ENCODE measurements at regions not wholly inside any gene's neighbourhood (a gene's known extent, or its start where the extent isn't known, plus 50 kb on each side); places are given as distances from the start of the nearest gene placed in this dataset.

DNA sequence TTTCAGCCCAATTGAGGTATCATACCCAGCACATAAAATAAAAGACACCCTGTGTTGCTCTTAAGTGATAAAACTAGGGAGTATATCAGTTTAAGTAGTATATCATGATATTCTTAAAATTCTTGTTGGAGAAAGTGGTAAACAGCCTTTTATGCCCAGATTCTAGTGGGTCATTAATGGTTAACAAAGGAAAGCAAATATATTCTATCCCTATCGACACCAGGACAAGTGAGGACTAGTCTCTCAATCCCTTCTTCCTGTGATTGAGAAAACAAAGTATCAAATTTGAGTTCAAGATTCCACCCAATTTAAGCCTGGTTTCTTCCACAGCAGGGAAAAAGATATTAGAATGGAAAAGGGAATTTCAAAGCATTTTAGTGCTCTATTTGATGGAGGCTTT, 142.4 kb upstream of the IL12A start (continued):
- TF ChIP-seq REST (IDR thresholded peaks at IDR 0.05; ENCODE audit: low read depth), result no peak
- no peak for TF ChIP-seq EZH2 (IDR thresholded peaks at IDR 0.05)
- no peak for TF ChIP-seq SP1 (IDR thresholded peaks at IDR 0.05; ENCODE audit: low read depth)

- no peak for TF ChIP-seq ZNF274 (IDR thresholded peaks at IDR 0.05; ENCODE audit: low read depth, low read length)
- TF ChIP-seq TCF7L2 (IDR thresholded peaks at IDR 0.05; ENCODE audit: borderline replicate concordance, extremely low read depth, insufficient read depth, insufficient read length), result no peak
- TF ChIP-seq POLR2AphosphoS5 (IDR thresholded peaks at IDR 0.05; ENCODE audit: low read depth, low read length), result no peak
- TF ChIP-seq EGR1 (IDR thresholded peaks at IDR 0.05; ENCODE audit: low read depth), result no peak
- no peak for TF ChIP-seq YY1 (IDR thresholded peaks at IDR 0.05; ENCODE audit: extremely low read depth, insufficient replicate concordance, low read depth, low read length)
- no peak for TF ChIP-seq EZH2 (IDR thresholded peaks at IDR 0.05)
- no peak for TF ChIP-seq POLR2A (IDR thresholded peaks at IDR 0.05; ENCODE audit: borderline replicate concordance, extremely low read depth, insufficient read depth, insufficient read length)
- TF ChIP-seq ZFX (IDR thresholded peaks at IDR 0.05), result no peak
- no peak for TF ChIP-seq SRF (IDR thresholded peaks at IDR 0.05; ENCODE audit: low read depth)
- no peak for TF ChIP-seq CEBPB (IDR thresholded peaks at IDR 0.05; ENCODE audit: low read depth)
- BruUV-seq (replicated peaks), result no TSS peak
- H3K4me1 ChIP-seq (ENCODE audit: control insufficient read depth in 1 of 2, insufficient read depth in 2 of 2, low read length in 2 of 2), result peaks cover 8 to 15% of the 10 kb centered on the region in 2 experiments
- DNase-seq (ENCODE audit: low read depth, low spot score) (no peak), ATAC-seq (no peak)
- H3K9me2 ChIP-seq (ENCODE audit: insufficient read depth), result no peaks in the 10 kb centered on the region
- intact Hi-C loops (cut with micrococcal nuclease), result no loop called here
- H3K4me2 ChIP-seq (ENCODE audit: low read length), result no peak overlapping the region
- no peaks in the 10 kb centered on the region for H4K20me1 ChIP-seq (ENCODE audit: insufficient read depth)
- H3K36me3 ChIP-seq (ENCODE audit: control insufficient read depth in 1 of 2, insufficient read depth in 2 of 2, low read length in 2 of 2), result no peaks in the 10 kb centered on the region
- ChIA-PET POLR2A (no interaction called here), CTCF (interaction anchor here (1.1 to 1.7 kb wide), 2 partner anchors 12 to 20 kb away, joined by 3 read pairs; no protein-coding TSS in a partner anchor), RAD21 (ENCODE audit: low non-redundant PET in 1 of 2, low total read pairs in 2 of 2, uncharacterized antibody in 2 of 2, unreplicated experiment in 2 of 2) (no interaction called here)
- H3K9me3 ChIP-seq (ENCODE audit: control insufficient read depth in 1 of 2, insufficient read depth in 1 of 2, low read depth in 1 of 2, low read length in 2 of 2), result no peaks in the 10 kb centered on the region
- H3K79me2 ChIP-seq (ENCODE audit: insufficient read depth, low read length), result no peaks in the 10 kb centered on the region; the same call in 1 of the 2 replicates
- H2AFZ ChIP-seq (ENCODE audit: low read depth, low read length, poor library complexity, severe bottlenecking), result no peak overlapping the region
- no peaks in the 10 kb centered on the region for H3K27me3 ChIP-seq (ENCODE audit: insufficient read depth, low read length)
- H3K4me3 ChIP-seq (replicated peaks in 1 of 2; ENCODE audit: low read depth in 1 of 2, low read length in 2 of 2), result no peak overlapping the region
- H3K9ac ChIP-seq (ENCODE audit: low read length), result no peak overlapping the region
- H3K27ac ChIP-seq (ENCODE audit: low read depth, low read length), result no peak overlapping the region
Measured at GRCh38 chr3:159848348-159849118, 140.1 kb upstream of the IL12A start.

Measured in HCT116 (cell line).